Gastrocnemius medialis (tissue), 4 donors: ENCODE measurements at regions not wholly inside any gene's neighbourhood (a gene's known extent, or its start where the extent isn't known, plus 50 kb on each side); places are given as distances from the start of the nearest gene placed in this dataset.
"Not testable (repeated sequence)": the region's sequence is repeated elsewhere in the genome, so short reads cannot be mapped to it uniquely, and the experiment has no call there.

Source experiments
- ATAC-seq, 2 donors: fragments of 150-250 bp; one replicate each; pipeline ENCODE4 v1.9.1; 2016
- DNase-seq, 2 donors: peaks; one replicate each; pipeline ENCODE4 v3.0.0-alpha.2; 2019
- H3K27ac ChIP-seq, 4 donors: fragments of 200-600 bp; sonication (generic); 1 replicate in 1 of 4; 2 replicates in 3 of 4; pipeline ENCODE4 v1.5.1; 2016 to 2018; ENCODE audit warnings: mild to moderate bottlenecking in 2 of 4, moderate library complexity in 1 of 4
- H3K27me3 ChIP-seq, 3 donors: fragments of 200-600 bp; sonication (generic) in 2 of 3; 1 replicate in 1 of 3; 2 replicates in 2 of 3; pipeline versions ENCODE4 v1.5.1 to v1.6.0; 2016 to 2019; ENCODE audit warnings: mild to moderate bottlenecking in 1 of 3, moderate library complexity in 1 of 3
- H3K36me3 ChIP-seq, 2 donors: fragments of 200-600 bp; sonication (generic) in 1 of 2; one replicate each; pipeline ENCODE4 v1.5.1; 2017 to 2018
- H3K4me1 ChIP-seq, 2 donors: fragments of 200-600 bp; sonication (generic) in 1 of 2; one replicate each; pipeline ENCODE4 v1.5.1; 2016 to 2017; ENCODE audit warnings: mild to moderate bottlenecking in 2 of 2
- H3K4me3 ChIP-seq, 4 donors: fragments of 200-600 bp; sonication (generic) in 3 of 4; 1 replicate in 1 of 4; 2 replicates in 3 of 4; pipeline ENCODE4 v1.5.1; 2016 to 2019; ENCODE audit warnings: mild to moderate bottlenecking in 2 of 4
- H3K9me3 ChIP-seq, 3 donors: fragments of 200-600 bp; sonication (generic) in 2 of 3; 1 replicate in 1 of 3; 2 replicates in 2 of 3; pipeline ENCODE4 v1.5.1; 2016 to 2019
- POLR2A ChIP-seq, 2 donors: fragments of 450-650 bp; IDR thresholded peaks; one replicate each; pipeline ENCODE4 v1.6.1; 2017; ENCODE audit warnings: antibody characterized with exemption in 2 of 2, mild to moderate bottlenecking in 2 of 2, moderate library complexity in 2 of 2
- in situ Hi-C, 4 donors: fragments of 200-750 bp; cut with MboI; loops; one replicate each; pipeline versions ENCODE4 v1.15.0 to v1.8.0; 2017; ENCODE audit warnings: low sequenced_read_pairs in 4 of 4
- intact Hi-C: fragments of 100-400 bp; cut with DNase I; formaldehyde crosslinking; loops from one replicate; pipeline ENCODE4 v1.15.1; 2023; ENCODE audit warnings: low total_unique reads
- TF ChIP-seq, protein P1 (sequence below), 5 experiments: fragments of 450-650 bp in 3 of 5; fragments of 200-600 bp in 2 of 5; sonication (generic) in 2 of 5; IDR thresholded peaks in 4 of 5; conservative IDR thresholded peaks in 1 of 5; 1 replicate in 4 of 5; 2 replicates in 1 of 5; pipeline ENCODE4 v1.5.1; 2016 to 2019; ENCODE audit warnings: antibody characterized with exemption in 5 of 5, mild to moderate bottlenecking in 3 of 5, moderate library complexity in 3 of 5

DNA sequence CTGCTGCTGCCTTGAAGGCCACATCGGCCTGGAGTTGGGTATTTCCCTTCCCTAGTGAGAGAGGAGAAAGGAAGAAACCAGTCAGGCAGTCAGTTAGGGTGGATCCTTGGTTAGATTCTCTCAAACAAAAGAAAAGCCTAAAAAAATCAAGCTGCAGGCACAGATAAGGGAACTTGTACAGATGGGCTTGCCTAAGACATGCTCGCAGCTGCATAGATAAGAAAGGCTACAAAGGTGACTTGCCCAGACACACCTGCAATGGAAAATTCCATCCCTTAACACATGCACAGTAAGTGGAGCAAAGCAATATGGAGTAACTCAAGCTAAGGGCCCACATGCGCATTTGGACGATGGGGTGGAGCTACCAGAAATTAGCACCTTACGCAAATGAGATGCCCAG lies 199.7 kb upstream of the ARPP21 start:
- ATAC-seq (no peak), DNase-seq (no peak)
- Histone ChIP-seq H3K4me3 (no peak overlapping the region), H3K9me3 (no peaks in the 10 kb centered on the region), H3K36me3 (no peaks in the 10 kb centered on the region), H3K27me3 (no peaks in the 10 kb centered on the region), H3K4me1 (no peaks in the 10 kb centered on the region), H3K27ac (no peak overlapping the region)
- intact Hi-C loops (no loop called here), in situ Hi-C loops (no loop called here)
- TF ChIP-seq, protein P1, sequence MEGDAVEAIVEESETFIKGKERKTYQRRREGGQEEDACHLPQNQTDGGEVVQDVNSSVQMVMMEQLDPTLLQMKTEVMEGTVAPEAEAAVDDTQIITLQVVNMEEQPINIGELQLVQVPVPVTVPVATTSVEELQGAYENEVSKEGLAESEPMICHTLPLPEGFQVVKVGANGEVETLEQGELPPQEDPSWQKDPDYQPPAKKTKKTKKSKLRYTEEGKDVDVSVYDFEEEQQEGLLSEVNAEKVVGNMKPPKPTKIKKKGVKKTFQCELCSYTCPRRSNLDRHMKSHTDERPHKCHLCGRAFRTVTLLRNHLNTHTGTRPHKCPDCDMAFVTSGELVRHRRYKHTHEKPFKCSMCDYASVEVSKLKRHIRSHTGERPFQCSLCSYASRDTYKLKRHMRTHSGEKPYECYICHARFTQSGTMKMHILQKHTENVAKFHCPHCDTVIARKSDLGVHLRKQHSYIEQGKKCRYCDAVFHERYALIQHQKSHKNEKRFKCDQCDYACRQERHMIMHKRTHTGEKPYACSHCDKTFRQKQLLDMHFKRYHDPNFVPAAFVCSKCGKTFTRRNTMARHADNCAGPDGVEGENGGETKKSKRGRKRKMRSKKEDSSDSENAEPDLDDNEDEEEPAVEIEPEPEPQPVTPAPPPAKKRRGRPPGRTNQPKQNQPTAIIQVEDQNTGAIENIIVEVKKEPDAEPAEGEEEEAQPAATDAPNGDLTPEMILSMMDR (IDR thresholded peaks at IDR 0.05 in 4 of 5, conservative IDR thresholded peaks at IDR 0.05 in 1 of 5), result no peak
- no peak for TF ChIP-seq POLR2A (IDR thresholded peaks at IDR 0.05)

DNA sequence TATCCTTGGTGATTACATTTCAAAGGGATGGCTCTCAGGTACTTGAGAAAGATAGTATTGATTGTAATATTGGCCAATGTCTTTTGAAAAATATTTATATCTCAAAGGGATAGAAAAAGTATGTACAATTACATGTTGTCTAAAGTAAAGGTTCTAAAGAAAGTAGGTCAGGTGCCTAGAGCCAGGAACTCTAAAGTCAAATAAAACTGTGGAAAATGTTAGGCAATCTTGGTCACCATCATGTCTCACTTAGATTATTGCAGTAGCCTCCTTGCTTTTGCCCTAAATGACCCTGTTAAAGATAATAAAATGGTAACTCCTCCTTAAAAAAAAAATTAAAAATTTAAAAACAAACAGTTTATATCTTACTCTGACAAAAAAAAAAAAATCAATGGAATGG lies 198.5 kb upstream of the ARPP21 start:
- TF ChIP-seq, protein P1 (IDR thresholded peaks at IDR 0.05 in 4 of 5, conservative IDR thresholded peaks at IDR 0.05 in 1 of 5), result no peak
- no peak for TF ChIP-seq POLR2A (IDR thresholded peaks at IDR 0.05)
- intact Hi-C loops, result no loop called here
- Histone ChIP-seq H3K27ac (no peak overlapping the region), H3K36me3 (no peaks in the 10 kb centered on the region), H3K9me3 (no peaks in the 10 kb centered on the region), H3K27me3 (no peaks in the 10 kb centered on the region), H3K4me3 (no peak overlapping the region), H3K4me1 (no peaks in the 10 kb centered on the region)
- DNase-seq (no peak), ATAC-seq (no peak)
- in situ Hi-C loops, result no loop called here

DNA sequence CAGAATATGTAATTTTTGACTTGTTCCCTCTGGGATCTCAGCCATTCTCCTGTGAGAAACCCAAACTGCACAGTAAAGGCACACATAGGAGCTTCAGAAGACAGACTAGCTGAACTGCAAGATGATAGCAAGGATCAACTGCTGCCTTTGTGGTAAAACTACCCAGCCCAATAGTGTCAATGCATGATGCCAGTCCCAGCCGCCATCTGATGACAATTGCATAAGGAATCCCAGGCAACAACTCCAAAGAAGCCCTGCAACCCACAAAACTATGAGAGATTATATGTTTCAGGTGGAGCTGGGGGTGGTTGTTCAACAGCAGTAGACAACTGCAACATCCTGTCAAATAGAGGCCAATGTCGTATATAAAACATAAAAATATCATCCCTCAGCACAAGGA lies 192.4 kb upstream of the ARPP21 start:
- Histone ChIP-seq H3K9me3 (no peaks in the 10 kb centered on the region), H3K36me3 (no peaks in the 10 kb centered on the region), H3K4me3 (no peak overlapping the region), H3K4me1 (no peaks in the 10 kb centered on the region), H3K27me3 (no peaks in the 10 kb centered on the region), H3K27ac (no peak overlapping the region)
- DNase-seq (no peak), ATAC-seq (no peak)
- TF ChIP-seq, protein P1 (IDR thresholded peaks at IDR 0.05 in 4 of 5, conservative IDR thresholded peaks at IDR 0.05 in 1 of 5), result no peak
- TF ChIP-seq POLR2A (IDR thresholded peaks at IDR 0.05), result no peak
- intact Hi-C loops (no loop called here), in situ Hi-C loops (no loop called here)

DNA sequence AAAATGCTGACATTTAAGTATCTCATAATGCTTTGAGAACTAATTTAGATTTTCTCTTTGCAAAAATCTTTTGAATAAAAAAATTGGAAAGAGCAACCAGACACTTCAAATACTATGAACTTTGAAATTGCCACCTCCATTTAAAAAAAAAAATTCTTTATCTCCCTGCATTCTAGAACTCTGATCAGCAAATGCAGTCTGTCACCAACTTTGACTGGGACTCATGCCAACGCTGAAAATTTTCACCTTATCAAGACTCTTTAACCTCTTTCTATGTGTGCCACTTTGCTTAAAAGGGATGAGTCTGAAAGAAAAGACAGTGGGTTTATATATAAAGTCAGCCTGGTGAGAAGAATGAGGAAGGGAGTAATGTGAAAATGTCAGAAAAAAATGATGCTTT lies 191.2 kb upstream of the ARPP21 start:
- ATAC-seq, result no peak
- intact Hi-C loops, result no loop called here
- in situ Hi-C loops, result no loop called here
- TF ChIP-seq, protein P1 (IDR thresholded peaks at IDR 0.05 in 4 of 5, conservative IDR thresholded peaks at IDR 0.05 in 1 of 5), result no peak
- no peak for TF ChIP-seq POLR2A (IDR thresholded peaks at IDR 0.05)
- Histone ChIP-seq H3K27me3 (no peaks in the 10 kb centered on the region), H3K4me3 (no peak overlapping the region), H3K27ac (no peak overlapping the region), H3K36me3 (no peaks in the 10 kb centered on the region), H3K9me3 (no peaks in the 10 kb centered on the region), H3K4me1 (no peaks in the 10 kb centered on the region)
- DNase-seq, result no peak

DNA sequence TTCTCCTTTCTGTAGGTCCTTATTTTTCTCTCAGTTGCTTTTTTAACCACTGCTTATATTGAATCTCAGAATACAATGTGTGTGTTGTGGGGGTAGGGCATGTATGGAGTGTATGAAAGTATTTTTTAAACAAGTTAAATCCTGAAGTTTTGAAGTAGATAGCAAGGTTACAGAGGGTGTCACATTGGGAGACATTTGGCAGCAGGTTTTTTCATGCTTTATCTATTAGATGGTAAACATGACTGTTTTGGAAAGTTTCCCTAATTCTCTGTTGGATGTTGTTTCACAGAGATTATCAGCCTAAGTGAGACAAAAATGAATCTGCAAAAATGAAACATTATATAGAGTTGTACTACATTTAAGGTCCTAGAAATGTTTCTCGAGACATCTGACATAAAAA lies 190.6 kb upstream of the ARPP21 start:
- DNase-seq, result no peak
- in situ Hi-C loops, result no loop called here
- TF ChIP-seq, protein P1 (IDR thresholded peaks at IDR 0.05 in 4 of 5, conservative IDR thresholded peaks at IDR 0.05 in 1 of 5), result no peak
- no peak for TF ChIP-seq POLR2A (IDR thresholded peaks at IDR 0.05)
- H3K27ac ChIP-seq, result no peak overlapping the region
- H3K9me3 ChIP-seq, result no peaks in the 10 kb centered on the region
- H3K4me3 ChIP-seq, result no peak overlapping the region
- no peaks in the 10 kb centered on the region for H3K4me1 ChIP-seq
- intact Hi-C loops, result no loop called here
- H3K36me3 ChIP-seq, result no peaks in the 10 kb centered on the region
- no peak for ATAC-seq
- H3K27me3 ChIP-seq, result no peaks in the 10 kb centered on the region

DNA sequence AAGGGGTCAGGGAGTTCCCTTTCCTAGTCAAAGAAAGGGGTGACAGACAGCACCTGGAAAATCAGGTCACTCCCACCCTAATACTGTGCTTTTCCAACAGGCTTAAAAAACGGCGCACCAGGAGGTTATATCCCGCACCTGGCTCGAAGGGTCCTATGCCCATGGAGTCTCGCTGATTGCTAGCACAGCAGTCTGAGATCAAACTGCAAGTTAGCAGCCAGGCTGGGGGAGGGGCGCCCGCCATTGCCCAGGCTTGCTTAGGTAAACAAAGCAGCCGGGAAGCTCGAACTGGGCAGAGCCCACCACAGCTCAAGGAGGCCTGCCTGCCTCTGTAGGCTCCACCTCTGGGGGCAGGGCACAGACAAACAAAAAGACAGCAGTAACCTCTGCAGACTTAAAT lies 184.5 kb upstream of the ARPP21 start:
- in situ Hi-C loops, H3K36me3 ChIP-seq, H3K9me3 ChIP-seq, intact Hi-C loops, DNase-seq, H3K27ac ChIP-seq, H3K4me3 ChIP-seq, H3K4me1 ChIP-seq, H3K27me3 ChIP-seq, ATAC-seq: not testable (repeated sequence)
